K562 (cell line): ENCODE measurements at regions not wholly inside any gene's neighbourhood (a gene's known extent, or its start where the extent isn't known, plus 50 kb on each side); places are given as distances from the start of the nearest gene placed in this dataset.

Source experiments
- ATAC-seq: fragments of 200-7000 bp; cut with Tn5 transposase; 3 replicates; pipeline ENCODE4 v1.9.1; 2020; ENCODE audit warnings: moderate library complexity
- BruUV-seq: library from RNA; stranded (reverse); fragments of 400-500 nt; replicated peaks from 2 replicates; lab custom pipeline; 2021; lab: Mats Ljungman, UMichigan
- CTCF ChIA-PET: fragments of 300-600 bp; formaldehyde crosslinking; extraction: SDS; loops from one replicate; lab custom pipeline; 2021; ENCODE audit warnings: low intra/inter-chr PET ratio; lab: Yijun Ruan, JAX
- POLR2A ChIA-PET: fragments of 300-600, 350-650 bp; sonication (Branson Sonifier 250); formaldehyde crosslinking; extraction: SDS; loops from one replicate; lab custom pipeline; 2021; ENCODE audit warnings: antibody characterized with exemption, inconsistent platforms; lab: Yijun Ruan, JAX
- DNase-seq, 4 experiments: peaks; one replicate each; pipeline versions ENCODE4 v3.0.0 to v3.0.0-alpha.2; 2011 to 2018; ENCODE audit warnings: low spot score in 3 of 4, mixed read lengths in 3 of 4; ENCODE audit errors: extremely low read depth in 1 of 4
- FAIRE-seq: peaks from 2 replicates; lab custom pipeline; 2011; peaks lifted over from hg19 to GRCh38; lab: Jason Lieb, UNC
- H2AFZ ChIP-seq: 2 replicates; pipeline ENCODE4 v1.6.0; 2011; ENCODE audit warnings: low read depth, low read length, control low read depth, inconsistent platforms
- H3K27ac ChIP-seq: fragments of 200-600 bp; 3 replicates; pipeline ENCODE4 v1.8.0; 2011; ENCODE audit warnings: low read depth, mild to moderate bottlenecking, control low read depth, inconsistent platforms, low read length, moderate library complexity, mixed read lengths; ENCODE audit errors: extremely low read depth
- H3K27me3 ChIP-seq, 2 experiments: fragments of 300-600 bp in 1 of 2; 2 replicates in 1 of 2; 3 replicates in 1 of 2; pipeline versions ENCODE4 v1.6.0 to v1.8.0; 2011; ENCODE audit warnings: inconsistent platforms in 2 of 2, low read length in 2 of 2, mild to moderate bottlenecking in 1 of 2, mixed read lengths in 1 of 2, moderate library complexity in 1 of 2; ENCODE audit not compliant: control insufficient read depth in 2 of 2, insufficient read depth in 2 of 2
- H3K36me3 ChIP-seq: fragments of 300-600 bp; 3 replicates; pipeline ENCODE4 v1.8.0; 2011; ENCODE audit warnings: mild to moderate bottlenecking, low read length, inconsistent platforms; ENCODE audit not compliant: control insufficient read depth, insufficient read depth
- H3K4me1 ChIP-seq, 2 experiments: fragments of 200-600 bp in 1 of 2; replicated peaks in 1 of 2; 2 replicates in 1 of 2; 3 replicates in 1 of 2; pipeline versions ENCODE4 v1.5.1 to v1.8.0; 2011; ENCODE audit warnings: inconsistent platforms in 2 of 2, low read length in 2 of 2, mild to moderate bottlenecking in 1 of 2, mixed read lengths in 1 of 2, moderate library complexity in 1 of 2; ENCODE audit not compliant: control insufficient read depth in 2 of 2, insufficient read depth in 2 of 2
- H3K4me2 ChIP-seq: 2 replicates; pipeline ENCODE4 v1.6.1; 2011; ENCODE audit warnings: low read length, control low read depth, inconsistent platforms, mixed read lengths; ENCODE audit not compliant: insufficient read depth
- H3K4me3 ChIP-seq: fragments of 200-600 bp; sonication (generic), shearing (Covaris generic); 2 replicates; pipeline ENCODE4 v1.5.1; 2016; ENCODE audit warnings: control low read depth, inconsistent platforms
- H3K79me2 ChIP-seq: fragments of 200-600 bp; 3 replicates; pipeline ENCODE4 v1.8.0; 2011; ENCODE audit warnings: low read length, inconsistent platforms; ENCODE audit not compliant: control insufficient read depth, insufficient read depth
- H3K9ac ChIP-seq, 2 experiments: 2 replicates each; pipeline versions ENCODE4 v1.6.0 to v1.6.1; 2011; ENCODE audit warnings: low read depth in 2 of 2, low read length in 2 of 2, control low read depth in 1 of 2, inconsistent platforms in 1 of 2, mild to moderate bottlenecking in 1 of 2, mixed read lengths in 1 of 2; ENCODE audit not compliant: insufficient read depth in 1 of 2
- H3K9me1 ChIP-seq: one replicate; pipeline ENCODE4 v1.6.0; 2011; ENCODE audit warnings: inconsistent platforms, mild to moderate bottlenecking, low read length, moderate library complexity; ENCODE audit not compliant: control insufficient read depth, insufficient read depth
- H3K9me3 ChIP-seq: replicated peaks from 2 replicates; pipeline ENCODE4 v1.5.1; 2011; ENCODE audit warnings: low read depth, low read length, inconsistent platforms; ENCODE audit not compliant: control insufficient read depth, insufficient read depth
- H4K20me1 ChIP-seq: replicated peaks from 2 replicates; pipeline ENCODE4 v1.6.1; 2011; ENCODE audit warnings: low read length, inconsistent platforms, mixed read lengths; ENCODE audit not compliant: control insufficient read depth, insufficient read depth
- BCOR ChIP-seq: fragments of 450-650 bp; IDR thresholded peaks from 2 replicates; pipeline ENCODE4 v1.6.1; 2016
- ERF ChIP-seq: fragments of 450-650 bp; formaldehyde crosslinking; IDR thresholded peaks from 2 replicates; pipeline ENCODE4 v1.4.0; 2020; ENCODE audit warnings: mild to moderate bottlenecking, mixed read lengths
- FOXJ2 ChIP-seq: fragments of 200-800 bp; sonication (Bioruptor generic); IDR thresholded peaks from 2 replicates; pipeline ENCODE4 v1.6.1; 2016; ENCODE audit warnings: missing genetic modification characterization, missing compliant biosample characterization
- HNRNPLL ChIP-seq: fragments of 200-400 bp; formaldehyde crosslinking; IDR thresholded peaks from 2 replicates; pipeline ENCODE4 v1.6.1; 2017; ENCODE audit warnings: low read length, low read depth, mild to moderate bottlenecking; ENCODE audit not compliant: poor library complexity, severe bottlenecking
- NCOA2 ChIP-seq, 2 experiments: fragments of 450-650 bp; IDR thresholded peaks; 2 replicates each; pipeline ENCODE4 v1.6.1; 2018; ENCODE audit warnings: mild to moderate bottlenecking in 2 of 2, moderate library complexity in 1 of 2; ENCODE audit not compliant: partially characterized antibody in 2 of 2
- RBM39 ChIP-seq: fragments of 200-400 bp; formaldehyde crosslinking; optimal IDR thresholded peaks from 2 replicates; pipeline ENCODE3; 2018; ENCODE audit warnings: low read depth, low read length
- RFX5 ChIP-seq: IDR thresholded peaks from 2 replicates; pipeline ENCODE4 v1.6.1; 2011; ENCODE audit warnings: low read depth, mild to moderate bottlenecking, improper control_type of control experiment, low read length
- ZNF134 ChIP-seq: fragments of 250-450 bp; sonication (Bioruptor Pico); conservative IDR thresholded peaks from 2 replicates; pipeline ENCODE4 v1.4.0; 2020
- ZNF586 ChIP-seq: fragments of 450-650 bp; formaldehyde crosslinking; conservative IDR thresholded peaks from 2 replicates; pipeline ENCODE4 v1.4.0; 2020; ENCODE audit warnings: mild to moderate bottlenecking, moderate library complexity
- ZNF717 ChIP-seq: fragments of 250-450 bp; sonication (Bioruptor Pico); IDR thresholded peaks from 2 replicates; pipeline ENCODE4 v1.5.0; 2021
- WGBS: fragments of 100-300 bp; shearing (Covaris generic); methylation state at CpG from one replicate; pipeline ENCODE4 v1.1.6; 2016; ENCODE audit warnings: low coverage, mixed read lengths; ENCODE audit not compliant: insufficient coverage; ENCODE audit errors: missing lambda C conversion rate; 5-methylcytosine and 5-hydroxymethylcytosine counted together
- in situ Hi-C: fragments of 300-500 bp; cut with MboI; formaldehyde crosslinking; loops from 4 replicates; pipeline ENCODE4 v1.15.0; 2018; ENCODE audit warnings: inconsistent platforms, mixed read lengths
- intact Hi-C: fragments of 100-400 bp; cut with micrococcal nuclease; formaldehyde crosslinking; loops from 2 replicates; pipeline ENCODE4 v1.14.2; 2022
- TF ChIP-seq, protein P1 (sequence below): fragments of 450-650 bp; IDR thresholded peaks from 2 replicates; pipeline ENCODE4 v1.6.1; 2017; ENCODE audit warnings: mild to moderate bottlenecking, moderate library complexity
- TF ChIP-seq, protein P2 (sequence below): fragments of 250-450 bp; sonication (Bioruptor Pico); IDR thresholded peaks from 2 replicates; pipeline ENCODE4 v1.9.0; 2021; ENCODE audit warnings: mild to moderate bottlenecking
- TF ChIP-seq, protein P3 (sequence below): fragments of 250-450 bp; sonication (Bioruptor Pico); IDR thresholded peaks from 2 replicates; pipeline ENCODE4 v1.8.0; 2022; ENCODE audit warnings: inconsistent platforms
- TF ChIP-seq, protein P4 (sequence below): fragments of 250-450 bp; sonication (Bioruptor Pico); IDR thresholded peaks from 2 replicates; pipeline ENCODE4 v1.8.0; 2021; ENCODE audit warnings: moderate library complexity, mild to moderate bottlenecking, inconsistent platforms

DNA sequence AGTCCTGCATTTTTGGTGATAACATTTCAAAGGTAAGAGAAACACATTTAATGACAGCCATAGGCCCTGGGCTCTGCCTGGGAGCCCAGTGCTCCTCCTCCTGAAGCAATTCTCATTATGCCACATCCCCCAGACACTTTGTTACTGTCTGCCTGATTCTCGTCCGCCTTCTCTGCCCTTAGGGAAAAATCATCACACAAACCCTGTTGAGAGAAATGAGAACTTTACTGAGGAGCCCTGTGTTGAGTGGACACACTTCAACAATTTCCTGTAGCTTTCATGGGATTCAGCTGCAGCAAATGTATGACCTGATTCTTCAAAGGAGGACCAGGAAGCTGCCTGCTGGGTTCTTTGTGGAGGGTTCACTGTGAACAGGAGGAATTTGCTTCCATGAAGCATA is 566.5 kb upstream of the FRG1 start:
- H2AFZ ChIP-seq, result no peak overlapping the region
- no peak overlapping the region for H3K27ac ChIP-seq
- no peak overlapping the region for H3K9ac ChIP-seq
- FAIRE-seq (no peak), ATAC-seq (no peak), DNase-seq (no peak)
- WGBS, result 0% methylated on average over 2 of the region's 2 CpGs
- H3K4me1 ChIP-seq, result no peaks in the 10 kb centered on the region
- H3K4me2 ChIP-seq, result no peak overlapping the region
- ChIA-PET POLR2A (no interaction called here), CTCF (no interaction called here)
- H3K36me3 ChIP-seq, result no peaks in the 10 kb centered on the region
- H3K9me3 ChIP-seq, result no peaks in the 10 kb centered on the region
- H3K9me1 ChIP-seq, result no peaks in the 10 kb centered on the region
- intact Hi-C loops (no loop called here), in situ Hi-C loops (no loop called here)
- no peaks in the 10 kb centered on the region for H3K79me2 ChIP-seq
- no peak overlapping the region for H3K4me3 ChIP-seq
- no peaks in the 10 kb centered on the region for H4K20me1 ChIP-seq
- TF ChIP-seq FOXJ2 (no peak), ERF (CRISPR knock-in tag) (no peak), RBM39 (no peak), ZNF586 (CRISPR knock-in tag) (no peak), ZNF134 (CRISPR knock-in tag) (no peak), RFX5 (no peak), HNRNPLL (no peak), BCOR (no peak), ZNF717 (CRISPR knock-in tag) (no peak), NCOA2 (IDR thresholded peaks at IDR 0.05; ENCODE audit: partially characterized antibody in 2 of 2) (no peak)
- TF ChIP-seq, protein P1, sequence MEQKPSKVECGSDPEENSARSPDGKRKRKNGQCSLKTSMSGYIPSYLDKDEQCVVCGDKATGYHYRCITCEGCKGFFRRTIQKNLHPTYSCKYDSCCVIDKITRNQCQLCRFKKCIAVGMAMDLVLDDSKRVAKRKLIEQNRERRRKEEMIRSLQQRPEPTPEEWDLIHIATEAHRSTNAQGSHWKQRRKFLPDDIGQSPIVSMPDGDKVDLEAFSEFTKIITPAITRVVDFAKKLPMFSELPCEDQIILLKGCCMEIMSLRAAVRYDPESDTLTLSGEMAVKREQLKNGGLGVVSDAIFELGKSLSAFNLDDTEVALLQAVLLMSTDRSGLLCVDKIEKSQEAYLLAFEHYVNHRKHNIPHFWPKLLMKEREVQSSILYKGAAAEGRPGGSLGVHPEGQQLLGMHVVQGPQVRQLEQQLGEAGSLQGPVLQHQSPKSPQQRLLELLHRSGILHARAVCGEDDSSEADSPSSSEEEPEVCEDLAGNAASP, result no peak
- TF ChIP-seq, protein P2, sequence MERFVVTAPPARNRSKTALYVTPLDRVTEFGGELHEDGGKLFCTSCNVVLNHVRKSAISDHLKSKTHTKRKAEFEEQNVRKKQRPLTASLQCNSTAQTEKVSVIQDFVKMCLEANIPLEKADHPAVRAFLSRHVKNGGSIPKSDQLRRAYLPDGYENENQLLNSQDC (CRISPR knock-in tag), result no peak
- TF ChIP-seq, protein P3, sequence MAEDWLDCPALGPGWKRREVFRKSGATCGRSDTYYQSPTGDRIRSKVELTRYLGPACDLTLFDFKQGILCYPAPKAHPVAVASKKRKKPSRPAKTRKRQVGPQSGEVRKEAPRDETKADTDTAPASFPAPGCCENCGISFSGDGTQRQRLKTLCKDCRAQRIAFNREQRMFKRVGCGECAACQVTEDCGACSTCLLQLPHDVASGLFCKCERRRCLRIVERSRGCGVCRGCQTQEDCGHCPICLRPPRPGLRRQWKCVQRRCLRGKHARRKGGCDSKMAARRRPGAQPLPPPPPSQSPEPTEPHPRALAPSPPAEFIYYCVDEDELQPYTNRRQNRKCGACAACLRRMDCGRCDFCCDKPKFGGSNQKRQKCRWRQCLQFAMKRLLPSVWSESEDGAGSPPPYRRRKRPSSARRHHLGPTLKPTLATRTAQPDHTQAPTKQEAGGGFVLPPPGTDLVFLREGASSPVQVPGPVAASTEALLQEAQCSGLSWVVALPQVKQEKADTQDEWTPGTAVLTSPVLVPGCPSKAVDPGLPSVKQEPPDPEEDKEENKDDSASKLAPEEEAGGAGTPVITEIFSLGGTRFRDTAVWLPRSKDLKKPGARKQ (CRISPR knock-in tag), result no peak
- TF ChIP-seq, protein P4, sequence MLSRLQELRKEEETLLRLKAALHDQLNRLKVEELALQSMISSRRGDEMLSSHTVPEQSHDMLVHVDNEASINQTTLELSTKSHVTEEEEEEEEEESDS (CRISPR knock-in tag), result no peak
- BruUV-seq, result no TSS peak
- no peaks in the 10 kb centered on the region for H3K27me3 ChIP-seq
